Activated T-cell treated with anti-CD3 and anti-CD28 coated beads, Interleukin-2, amount 50 U/mL, for 72 hours (primary cell): ENCODE measurements at regions not wholly inside any gene's neighbourhood (a gene's known extent, or its start where the extent isn't known, plus 50 kb on each side); places are given as distances from the start of the nearest gene placed in this dataset.
"Not testable (repeated sequence)": the region's sequence is repeated elsewhere in the genome, so short reads cannot be mapped to it uniquely, and the experiment has no call there.

Experiments used
- ATAC-seq, 2 donors: fragments of 150-1000 bp; cut with Tn5 transposase; replicated peaks in 1 of 2; 2 replicates each; pipeline ENCODE4 v1.10.0; 2021; ENCODE audit warnings: moderate library complexity in 2 of 2, mild to moderate bottlenecking in 1 of 2
- DNase-seq, 2 donors: peaks; one replicate each; pipeline ENCODE4 v3.0.0; 2021 to 2022; ENCODE audit warnings: mixed read lengths in 1 of 2
- H3K27ac Mint-ChIP-seq: one replicate; pipeline ENCODE4 v1.8.0; 2022; ENCODE audit warnings: mild to moderate bottlenecking, moderate library complexity, mixed read lengths
- H3K27me3 Mint-ChIP-seq: one replicate; pipeline ENCODE4 v1.8.0; 2022; ENCODE audit warnings: low read depth, mixed read lengths
- H3K36me3 Mint-ChIP-seq, 2 donors: one replicate each; pipeline ENCODE4 v1.8.0; 2022; ENCODE audit warnings: mixed read lengths in 2 of 2, mild to moderate bottlenecking in 1 of 2; ENCODE audit not compliant: insufficient read depth in 2 of 2
- H3K4me1 Mint-ChIP-seq: one replicate; pipeline ENCODE4 v1.8.0; 2022; ENCODE audit warnings: low read depth, mixed read lengths
- H3K4me3 Mint-ChIP-seq, 2 donors: one replicate each; pipeline ENCODE4 v1.8.0; 2022; ENCODE audit warnings: mild to moderate bottlenecking in 2 of 2, mixed read lengths in 2 of 2, moderate library complexity in 2 of 2
- H3K9me3 Mint-ChIP-seq, 2 donors: one replicate each; pipeline ENCODE4 v1.8.0; 2022; ENCODE audit warnings: mixed read lengths in 2 of 2

- Mint-ChIP-seq H3K36me3 (peaks cover 0 to 2% of the 10 kb centered on the region in 2 donors), H3K27me3 (no peaks in the 10 kb centered on the region), H3K27ac (no peak overlapping the region), H3K9me3 (peaks cover 11 to 12% of the 10 kb centered on the region in 2 donors), H3K4me3 (no peak overlapping the region), H3K4me1 (no peaks in the 10 kb centered on the region)
- ATAC-seq = no peak
- no peak for DNase-seq
Observed at GRCh38 chr10:53395449-53395848, 622.9 kb upstream of the MBL2 start.

DNA sequence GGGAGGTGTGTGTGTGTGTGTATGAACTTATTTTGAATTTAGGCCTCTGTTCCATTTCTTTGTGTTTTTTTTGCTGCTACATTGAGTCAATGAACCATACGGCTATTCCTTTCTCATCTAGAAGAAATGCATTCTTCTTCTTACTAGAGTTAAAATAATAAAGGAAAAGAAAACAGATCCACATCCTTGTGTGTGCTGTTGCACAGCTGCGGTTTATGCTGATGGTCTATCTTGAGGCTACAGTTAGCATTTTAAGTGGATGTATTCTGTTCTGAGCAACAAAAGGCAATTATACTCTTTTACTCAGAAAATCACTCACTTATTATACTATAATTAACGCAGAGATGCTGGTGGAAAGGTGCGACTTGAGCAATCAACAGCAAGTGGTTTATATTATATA is 615.0 kb upstream of the MBL2 start:
- Mint-ChIP-seq H3K9me3 (peaks cover 1 to 12% of the 10 kb centered on the region in 2 donors), H3K27me3 (no peaks in the 10 kb centered on the region), H3K36me3 (no peaks in the 10 kb centered on the region), H3K4me3 (no peak overlapping the region), H3K27ac (no peak overlapping the region), H3K4me1 (no peaks in the 10 kb centered on the region)
- DNase-seq (no peak), ATAC-seq (no peak)

- ATAC-seq = no peak
- H3K27ac Mint-ChIP-seq = no peak overlapping the region
- H3K36me3 Mint-ChIP-seq = no peaks in the 10 kb centered on the region
Observed at GRCh38 chr10:53382543-53382942, 610.0 kb upstream of the MBL2 start.

GRCh38 chr10:53379956-53380355 is 607.4 kb upstream of the MBL2 start:
- DNase-seq = no peak
- Mint-ChIP-seq H3K27me3 (no peaks in the 10 kb centered on the region), H3K4me3 (no peak overlapping the region), H3K36me3 (no peaks in the 10 kb centered on the region), H3K9me3 (peaks cover 14 to 15% of the 10 kb centered on the region in 2 donors), H3K4me1 (no peaks in the 10 kb centered on the region), H3K27ac (no peak overlapping the region)
- no peak for ATAC-seq

More at GRCh38 chr10:53382543-53382942, 610.0 kb upstream of the MBL2 start:
- peaks cover 5 to 12% of the 10 kb centered on the region in 2 donors for H3K9me3 Mint-ChIP-seq
- no peak overlapping the region for H3K4me3 Mint-ChIP-seq
- no peaks in the 10 kb centered on the region for H3K4me1 Mint-ChIP-seq
- H3K27me3 Mint-ChIP-seq = no peaks in the 10 kb centered on the region
- DNase-seq = no peak

GRCh38 chr10:53370347-53370746 is 597.8 kb upstream of the MBL2 start:
- Mint-ChIP-seq H3K27ac (no peak overlapping the region), H3K9me3 (peaks cover 21 to 22% of the 10 kb centered on the region in 2 donors), H3K4me1 (no peaks in the 10 kb centered on the region), H3K36me3 (peaks cover 0 to 2% of the 10 kb centered on the region in 2 donors), H3K4me3 (no peak overlapping the region), H3K27me3 (no peaks in the 10 kb centered on the region)
- ATAC-seq (no peak), DNase-seq (no peak)

- Mint-ChIP-seq H3K27me3 (no peaks in the 10 kb centered on the region), H3K27ac (no peak overlapping the region), H3K9me3 (peaks cover 3 to 5% of the 10 kb centered on the region in 2 donors), H3K36me3 (no peaks in the 10 kb centered on the region), H3K4me3 (no peak overlapping the region), H3K4me1 (no peaks in the 10 kb centered on the region)
- no peak for DNase-seq
- ATAC-seq = no peak
Observed at GRCh38 chr10:53361936-53362335, 589.4 kb upstream of the MBL2 start.

DNA sequence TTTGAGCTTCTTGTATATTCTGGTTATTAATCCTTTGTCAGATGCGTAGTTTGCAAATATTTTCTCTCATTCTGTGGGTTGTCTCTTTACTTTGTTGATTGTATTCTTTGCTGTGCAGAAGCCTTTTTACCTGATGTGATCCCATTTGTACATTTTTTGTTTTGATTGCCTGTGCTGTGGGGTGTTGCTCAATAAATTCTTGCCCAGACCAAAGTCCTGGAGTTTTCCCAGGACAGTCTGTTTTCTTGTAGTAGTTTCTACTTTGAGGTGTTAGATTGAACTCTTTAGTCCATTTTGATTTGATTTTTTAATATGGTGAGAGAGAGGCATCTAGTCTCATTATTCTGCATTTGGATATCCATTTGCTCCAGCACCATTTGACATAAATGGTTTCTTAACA is 588.7 kb upstream of the MBL2 start:
- no peak overlapping the region for H3K4me3 Mint-ChIP-seq
- H3K4me1 Mint-ChIP-seq = no peaks in the 10 kb centered on the region
- ATAC-seq (no peak), DNase-seq (no peak)
- H3K36me3 Mint-ChIP-seq = no peaks in the 10 kb centered on the region
- H3K27ac Mint-ChIP-seq = no peak overlapping the region
- H3K9me3 Mint-ChIP-seq = peaks cover 5 to 6% of the 10 kb centered on the region in 2 donors
- no peaks in the 10 kb centered on the region for H3K27me3 Mint-ChIP-seq

DNA sequence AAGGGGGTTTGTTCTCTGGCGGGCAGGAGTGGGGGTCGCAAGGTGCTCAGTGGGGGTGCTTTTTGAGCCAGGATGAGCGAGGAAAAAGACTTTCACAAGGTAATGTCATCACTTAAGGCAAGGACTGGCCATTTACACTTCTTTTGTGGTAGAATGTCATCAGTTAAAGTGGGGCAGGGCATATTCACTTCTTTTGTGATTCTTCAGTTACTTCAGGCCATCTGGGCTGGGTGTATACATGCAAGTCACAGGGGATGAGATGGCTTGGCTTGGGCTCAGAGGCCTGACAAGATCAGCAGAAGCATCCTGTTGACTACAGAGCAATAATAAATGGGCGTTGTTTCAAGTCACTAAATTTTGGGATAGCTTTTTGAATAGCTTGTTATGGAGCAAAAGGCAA is 586.4 kb upstream of the MBL2 start:
- H3K4me3 Mint-ChIP-seq, DNase-seq, H3K27me3 Mint-ChIP-seq, H3K4me1 Mint-ChIP-seq, H3K27ac Mint-ChIP-seq, ATAC-seq, H3K36me3 Mint-ChIP-seq, H3K9me3 Mint-ChIP-seq: not testable (repeated sequence)

DNA sequence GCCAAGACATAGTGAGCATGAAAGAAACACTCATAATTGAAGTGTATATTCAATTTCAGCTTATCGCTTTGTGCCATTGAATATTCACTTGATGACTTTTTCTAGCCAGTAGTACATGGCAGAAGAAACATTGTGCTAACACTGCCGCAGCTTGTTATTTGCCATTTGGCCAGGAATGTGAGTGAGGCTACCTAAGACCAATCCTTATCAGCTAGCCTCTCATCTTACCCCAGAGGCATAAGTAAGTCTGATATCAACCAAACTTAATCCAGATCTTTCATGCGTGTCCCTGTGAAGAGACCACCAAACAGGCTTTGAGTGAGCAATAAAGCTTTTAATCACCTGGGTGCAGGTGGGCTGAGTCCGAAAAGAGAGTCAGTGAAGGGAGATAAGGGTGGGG is 586.0 kb upstream of the MBL2 start:
- no peaks in the 10 kb centered on the region for H3K4me1 Mint-ChIP-seq
- DNase-seq (no peak), ATAC-seq (no peak)
- H3K27me3 Mint-ChIP-seq = no peaks in the 10 kb centered on the region
- no peaks in the 10 kb centered on the region for H3K36me3 Mint-ChIP-seq
- H3K9me3 Mint-ChIP-seq = peaks cover 6% of the 10 kb centered on the region in 2 donors
- H3K27ac Mint-ChIP-seq = no peak overlapping the region
- no peak overlapping the region for H3K4me3 Mint-ChIP-seq

- Mint-ChIP-seq H3K4me3 (no peak overlapping the region), H3K27ac (no peak overlapping the region), H3K27me3 (no peaks in the 10 kb centered on the region), H3K4me1 (no peaks in the 10 kb centered on the region), H3K9me3 (peaks cover 6% of the 10 kb centered on the region in 2 donors), H3K36me3 (no peaks in the 10 kb centered on the region)
- ATAC-seq = no peak
- no peak for DNase-seq
Observed at GRCh38 chr10:53357587-53357986, 585.0 kb upstream of the MBL2 start.

DNA sequence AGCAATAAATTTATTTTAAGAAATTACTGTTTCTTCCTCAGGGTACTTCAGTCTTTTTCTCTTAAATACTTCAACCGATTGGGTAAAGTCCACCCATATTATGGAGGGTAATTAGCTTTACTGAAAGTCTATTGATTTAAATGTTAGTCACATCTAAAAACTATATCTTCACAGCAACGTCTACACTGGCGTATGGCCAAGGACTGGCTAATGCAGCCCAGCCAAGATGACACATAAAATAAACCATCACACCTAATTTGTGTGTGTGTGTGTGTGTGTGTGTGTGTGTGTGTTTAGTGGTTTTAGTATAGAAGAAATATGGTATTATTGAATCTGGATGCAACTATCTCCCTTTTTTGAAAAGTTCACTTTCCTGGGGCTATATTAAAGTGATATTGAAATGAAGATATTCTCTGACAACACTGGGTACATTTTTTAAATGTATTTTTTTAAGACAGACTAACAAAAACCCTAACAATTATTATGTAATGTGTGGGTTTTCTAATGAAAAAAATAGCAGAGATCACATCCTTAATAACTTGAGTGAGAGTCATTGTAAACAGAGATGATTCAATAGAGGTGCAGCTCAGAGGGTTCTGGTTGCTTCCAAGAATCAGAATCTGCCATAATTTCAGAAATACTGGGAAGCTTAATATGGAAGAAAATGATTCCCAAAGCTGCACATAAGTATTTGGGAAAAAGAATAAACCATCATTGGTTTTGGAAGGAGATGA is 584.2 kb upstream of the MBL2 start:
- no peak overlapping the region for H3K4me3 Mint-ChIP-seq
- no peak for DNase-seq
- H3K27ac Mint-ChIP-seq = no peak overlapping the region
- H3K27me3 Mint-ChIP-seq = no peaks in the 10 kb centered on the region
- no peaks in the 10 kb centered on the region for H3K4me1 Mint-ChIP-seq
- H3K9me3 Mint-ChIP-seq = peaks cover 6% of the 10 kb centered on the region in 2 donors
- ATAC-seq = no peak
- no peaks in the 10 kb centered on the region for H3K36me3 Mint-ChIP-seq

DNA sequence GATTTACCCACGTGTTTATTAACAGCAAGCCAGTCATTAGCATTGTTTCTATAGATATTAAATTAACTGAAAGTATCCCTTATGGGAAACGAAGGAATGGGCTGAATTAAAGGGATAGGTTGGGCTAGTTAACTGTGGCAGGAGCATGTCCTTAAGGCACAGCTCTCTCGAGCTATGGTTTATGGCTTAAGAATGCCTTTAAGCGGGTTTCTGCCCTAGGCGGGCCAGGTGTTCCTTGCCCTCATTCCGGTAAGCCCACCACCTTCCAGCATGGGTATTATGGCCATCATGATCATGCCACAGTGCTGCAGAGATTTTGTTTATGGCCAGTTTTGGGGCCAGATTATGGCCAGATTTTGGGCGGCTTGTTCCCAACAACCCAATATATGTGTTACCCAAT is 569.9 kb upstream of the MBL2 start:
- not testable (repeated sequence) for H3K9me3 Mint-ChIP-seq, H3K27me3 Mint-ChIP-seq, H3K27ac Mint-ChIP-seq, DNase-seq, H3K36me3 Mint-ChIP-seq, H3K4me3 Mint-ChIP-seq, ATAC-seq, H3K4me1 Mint-ChIP-seq

- ATAC-seq, H3K4me1 Mint-ChIP-seq, H3K27me3 Mint-ChIP-seq, H3K36me3 Mint-ChIP-seq, H3K27ac Mint-ChIP-seq, H3K4me3 Mint-ChIP-seq, DNase-seq: not testable (repeated sequence)
- H3K9me3 Mint-ChIP-seq = peaks cover 1 to 17% of the 10 kb centered on the region in 2 donors
Observed at GRCh38 chr10:53338199-53338598, 565.6 kb upstream of the MBL2 start.

DNA sequence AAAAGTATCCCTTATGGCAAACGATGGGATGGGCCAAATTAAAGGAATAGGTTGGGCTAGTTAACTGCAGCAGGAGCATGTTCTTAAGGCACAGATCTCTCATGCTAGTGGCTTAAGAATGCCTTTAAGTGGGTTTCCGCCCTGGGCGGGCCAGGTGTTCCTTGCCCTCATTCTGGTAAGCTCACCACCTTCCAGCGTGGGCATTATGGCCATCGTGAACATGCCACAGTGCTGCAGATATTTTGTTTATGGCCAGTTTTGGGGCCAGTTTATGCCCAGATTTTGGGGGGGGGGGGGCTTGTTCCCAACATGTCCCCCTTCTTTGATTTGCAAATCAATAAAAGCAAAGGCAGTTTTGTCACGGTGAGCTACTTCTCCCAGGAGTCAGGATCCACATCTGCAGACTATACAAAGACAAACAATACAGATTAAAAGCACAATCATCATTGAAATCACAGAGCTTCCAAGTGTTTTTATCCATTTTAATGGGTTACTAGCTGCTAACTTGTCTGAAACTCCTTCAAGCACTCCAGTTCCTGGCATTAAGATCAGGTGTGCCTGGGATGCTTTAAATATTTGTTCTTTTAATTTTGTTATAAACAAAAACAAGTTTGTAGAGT is 563.3 kb upstream of the MBL2 start:
- not testable (repeated sequence) for ATAC-seq, DNase-seq, H3K27ac Mint-ChIP-seq, H3K36me3 Mint-ChIP-seq, H3K4me1 Mint-ChIP-seq, H3K4me3 Mint-ChIP-seq, H3K27me3 Mint-ChIP-seq
- H3K9me3 Mint-ChIP-seq = peaks cover 1 to 19% of the 10 kb centered on the region in 2 donors
